Retinal pigment epithelial cell (primary cell): ENCODE measurements at regions not wholly inside any gene's neighbourhood (a gene's known extent, or its start where the extent isn't known, plus 50 kb on each side); places are given as distances from the start of the nearest gene placed in this dataset.

ENCODE experiments used
- DNase-seq: peaks from one replicate; pipeline ENCODE4 v3.0.0-alpha.2; 2010; ENCODE audit warnings: low read depth
- H3K4me3 ChIP-seq: 2 replicates; pipeline ENCODE4 v1.5.1; 2011; ENCODE audit warnings: mild to moderate bottlenecking, low read length, control low read depth, moderate library complexity
- CTCF ChIP-seq: conservative IDR thresholded peaks from 2 replicates; pipeline ENCODE4 v1.5.1; 2011; ENCODE audit warnings: low read depth, low read length, control low read depth, inconsistent platforms

GRCh38 chr7:33661430-33662160 lies 243.7 kb upstream of the BMPER start:
- H3K4me3 ChIP-seq: no peak overlapping the region
- TF ChIP-seq CTCF: no peak
- no peak for DNase-seq

- no peak overlapping the region for H3K4me3 ChIP-seq
- no peak for TF ChIP-seq CTCF
Observed at GRCh38 chr7:33666531-33666930, 238.8 kb upstream of the BMPER start.

GRCh38 chr7:33667196-33667595 lies 238.1 kb upstream of the BMPER start:
- TF ChIP-seq CTCF: no peak
- H3K4me3 ChIP-seq: no peak overlapping the region
- no peak for DNase-seq

More at GRCh38 chr7:33666531-33666930, 238.8 kb upstream of the BMPER start:
- DNase-seq: no peak

GRCh38 chr7:33669251-33669670 lies 236.1 kb upstream of the BMPER start:
- H3K4me3 ChIP-seq: no peak overlapping the region
- no peak for TF ChIP-seq CTCF
- DNase-seq: no peak

- H3K4me3 ChIP-seq: no peak overlapping the region
- TF ChIP-seq CTCF: no peak
- no peak for DNase-seq
Observed at GRCh38 chr7:33671531-33672262, 233.6 kb upstream of the BMPER start.

- TF ChIP-seq CTCF: no peak
- H3K4me3 ChIP-seq: no peak overlapping the region
- no peak for DNase-seq
Observed at GRCh38 chr7:33673029-33673700, 232.2 kb upstream of the BMPER start.
